DOHH2 (cell line): ENCODE measurements at regions not wholly inside any gene's neighbourhood (a gene's known extent, or its start where the extent isn't known, plus 50 kb on each side); places are given as distances from the start of the nearest gene placed in this dataset.

Experiments used
- H3F3A ChIP-seq: fragments of 200-600 bp; sonication (generic), shearing (Covaris generic); 2 replicates; pipeline ENCODE4 v1.6.0; 2016; ENCODE audit warnings: antibody characterized with exemption, mild to moderate bottlenecking; ENCODE audit not compliant: control insufficient read depth, insufficient read depth
- H3K27ac ChIP-seq: fragments of 200-600 bp; sonication (generic); 2 replicates; pipeline ENCODE4 v1.5.1; 2014; ENCODE audit warnings: low read depth, mild to moderate bottlenecking, low read length, moderate library complexity
- H3K27me3 ChIP-seq: fragments of 200-600 bp; sonication (generic); 2 replicates; pipeline ENCODE4 v1.6.1; 2014; ENCODE audit warnings: mild to moderate bottlenecking, low read length, mixed read lengths; ENCODE audit not compliant: control insufficient read depth
- H3K36me3 ChIP-seq: fragments of 200-600 bp; sonication (generic); 2 replicates; pipeline ENCODE4 v1.6.1; 2014; ENCODE audit warnings: mild to moderate bottlenecking, low read length, moderate library complexity, mixed read lengths; ENCODE audit not compliant: control insufficient read depth
- H3K4me1 ChIP-seq: fragments of 200-600 bp; sonication (generic); 2 replicates; pipeline ENCODE4 v1.6.1; 2014; ENCODE audit warnings: mild to moderate bottlenecking, low read length, mixed read lengths; ENCODE audit not compliant: control insufficient read depth
- H3K4me2 ChIP-seq: fragments of 200-600 bp; sonication (generic); 2 replicates; pipeline ENCODE4 v1.6.0; 2014; ENCODE audit warnings: mild to moderate bottlenecking, low read length, moderate library complexity
- H3K4me3 ChIP-seq: fragments of 200-600 bp; sonication (generic); 2 replicates; pipeline ENCODE4 v1.5.1; 2014; ENCODE audit warnings: mild to moderate bottlenecking, low read length, mixed read lengths
- H3K79me2 ChIP-seq: fragments of 200-600 bp; sonication (generic); 2 replicates; pipeline ENCODE4 v1.6.1; 2014; ENCODE audit warnings: mild to moderate bottlenecking, low read length, mixed read lengths; ENCODE audit not compliant: control insufficient read depth
- H3K9me2 ChIP-seq: fragments of 200-600 bp; sonication (generic); replicated peaks from 2 replicates; pipeline ENCODE4 v1.6.1; 2014; ENCODE audit warnings: mild to moderate bottlenecking, low read length, mixed read lengths; ENCODE audit not compliant: control insufficient read depth
- H3K9me3 ChIP-seq: fragments of 200-600 bp; sonication (generic); 2 replicates; pipeline ENCODE4 v1.6.1; 2014; ENCODE audit warnings: antibody characterized with exemption, low read length, mixed read lengths; ENCODE audit not compliant: control insufficient read depth, insufficient read depth
- H4K20me1 ChIP-seq: fragments of 200-600 bp; sonication (generic); 2 replicates; pipeline ENCODE4 v1.6.0; 2014; ENCODE audit warnings: low read depth, mild to moderate bottlenecking, antibody characterized with exemption, low read length, moderate library complexity; ENCODE audit not compliant: control insufficient read depth, insufficient read depth
- EZH2phosphoT487 ChIP-seq: fragments of 200-600 bp; sonication (generic); IDR thresholded peaks from 2 replicates; pipeline ENCODE4 v1.6.1; 2017; ENCODE audit warnings: borderline replicate concordance, mild to moderate bottlenecking, antibody characterized with exemption, low read length, moderate library complexity, mixed read lengths
- TF ChIP-seq, protein P1 (sequence below): fragments of 200-600 bp; sonication (generic); IDR thresholded peaks from one replicate; pipeline ENCODE4 v1.5.1; 2014; ENCODE audit warnings: antibody characterized with exemption, mild to moderate bottlenecking, low read depth, low read length; ENCODE audit not compliant: poor library complexity, severe bottlenecking

DNA sequence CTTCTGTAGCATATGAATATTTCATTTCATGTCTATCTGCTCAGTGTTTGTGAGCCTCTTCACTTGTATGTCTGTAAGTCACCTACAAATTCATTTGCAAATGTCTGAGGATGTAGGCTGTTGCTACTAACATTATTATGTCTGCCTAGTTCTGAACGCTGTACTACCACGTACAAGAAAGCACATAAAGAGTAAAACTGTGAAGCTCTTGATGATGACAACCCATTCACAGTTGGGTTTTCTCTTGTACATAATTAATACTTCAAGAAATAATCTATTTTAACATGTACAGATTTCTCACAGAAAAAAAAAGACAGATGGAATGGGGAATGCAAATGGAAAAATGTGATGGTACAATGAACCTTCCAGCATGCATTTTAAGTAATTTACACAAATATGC is 64.3 kb upstream of the CPNE8 start:
- no peaks in the 10 kb centered on the region for H3K9me3 ChIP-seq
- TF ChIP-seq, protein P1, sequence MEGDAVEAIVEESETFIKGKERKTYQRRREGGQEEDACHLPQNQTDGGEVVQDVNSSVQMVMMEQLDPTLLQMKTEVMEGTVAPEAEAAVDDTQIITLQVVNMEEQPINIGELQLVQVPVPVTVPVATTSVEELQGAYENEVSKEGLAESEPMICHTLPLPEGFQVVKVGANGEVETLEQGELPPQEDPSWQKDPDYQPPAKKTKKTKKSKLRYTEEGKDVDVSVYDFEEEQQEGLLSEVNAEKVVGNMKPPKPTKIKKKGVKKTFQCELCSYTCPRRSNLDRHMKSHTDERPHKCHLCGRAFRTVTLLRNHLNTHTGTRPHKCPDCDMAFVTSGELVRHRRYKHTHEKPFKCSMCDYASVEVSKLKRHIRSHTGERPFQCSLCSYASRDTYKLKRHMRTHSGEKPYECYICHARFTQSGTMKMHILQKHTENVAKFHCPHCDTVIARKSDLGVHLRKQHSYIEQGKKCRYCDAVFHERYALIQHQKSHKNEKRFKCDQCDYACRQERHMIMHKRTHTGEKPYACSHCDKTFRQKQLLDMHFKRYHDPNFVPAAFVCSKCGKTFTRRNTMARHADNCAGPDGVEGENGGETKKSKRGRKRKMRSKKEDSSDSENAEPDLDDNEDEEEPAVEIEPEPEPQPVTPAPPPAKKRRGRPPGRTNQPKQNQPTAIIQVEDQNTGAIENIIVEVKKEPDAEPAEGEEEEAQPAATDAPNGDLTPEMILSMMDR = no peak
- no peak for TF ChIP-seq EZH2phosphoT487
- H3K27ac ChIP-seq = no peak overlapping the region
- H3K27me3 ChIP-seq = no peaks in the 10 kb centered on the region
- no peaks in the 10 kb centered on the region for H4K20me1 ChIP-seq
- no peaks in the 10 kb centered on the region for H3K4me1 ChIP-seq
- H3K4me3 ChIP-seq = no peak overlapping the region
- no peaks in the 10 kb centered on the region for H3F3A ChIP-seq
- no peaks in the 10 kb centered on the region for H3K36me3 ChIP-seq
- H3K4me2 ChIP-seq = no peak overlapping the region
- no peaks in the 10 kb centered on the region for H3K9me2 ChIP-seq
- H3K79me2 ChIP-seq = no peaks in the 10 kb centered on the region

DNA sequence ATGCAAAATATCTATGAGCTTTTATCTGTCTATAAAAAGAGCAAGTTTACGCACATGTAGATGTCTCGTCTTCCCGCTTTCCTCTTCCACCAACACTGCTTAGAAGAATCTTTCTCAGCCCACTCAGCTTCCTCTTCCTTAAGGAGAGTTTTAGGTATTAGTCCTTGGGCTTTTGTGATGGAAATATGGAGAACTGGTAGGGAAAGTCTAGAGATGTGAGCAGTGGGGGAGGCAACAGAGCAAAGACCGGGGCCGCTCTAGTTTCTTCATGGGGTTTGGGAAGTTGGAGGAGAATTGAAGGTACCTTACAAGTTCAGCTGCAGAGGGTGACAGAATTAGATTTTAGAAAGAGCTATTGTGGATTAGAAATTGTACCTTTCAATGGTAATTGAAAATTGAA is 56.3 kb upstream of the CPNE8 start:
- Histone ChIP-seq H3K79me2 (no peaks in the 10 kb centered on the region), H3K36me3 (no peaks in the 10 kb centered on the region), H3K27ac (no peak overlapping the region), H3K4me3 (no peak overlapping the region), H4K20me1 (no peaks in the 10 kb centered on the region), H3K27me3 (no peaks in the 10 kb centered on the region), H3K4me2 (no peak overlapping the region), H3K9me2 (no peaks in the 10 kb centered on the region), H3K4me1 (no peaks in the 10 kb centered on the region), H3F3A (no peaks in the 10 kb centered on the region), H3K9me3 (no peaks in the 10 kb centered on the region)
- no peak for TF ChIP-seq EZH2phosphoT487
- TF ChIP-seq, protein P1 = no peak

DNA sequence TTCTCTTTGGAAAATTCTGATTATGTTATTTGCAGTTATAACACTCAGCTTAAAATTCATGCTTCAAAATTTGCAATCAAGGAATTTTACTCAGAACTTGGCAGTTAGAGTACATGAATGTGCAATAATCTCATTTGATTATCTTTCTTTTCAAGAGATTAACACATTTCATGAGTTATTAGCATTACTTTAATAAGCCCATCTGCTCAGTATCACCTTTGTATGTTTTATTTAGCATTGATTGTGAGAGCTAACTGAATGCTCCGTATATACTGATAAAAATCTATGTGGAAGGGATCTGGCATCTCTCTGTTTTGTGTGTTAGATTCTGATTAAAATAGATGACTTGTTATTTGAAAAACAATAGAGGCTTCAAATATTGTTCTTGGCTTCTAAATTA is 55.6 kb upstream of the CPNE8 start:
- Histone ChIP-seq H3K4me1 (no peaks in the 10 kb centered on the region), H3K27me3 (no peaks in the 10 kb centered on the region), H3K27ac (no peak overlapping the region)

More for the DNA sequence above, 55.6 kb upstream of the CPNE8 start:
- H3K4me2 ChIP-seq = no peak overlapping the region
- no peaks in the 10 kb centered on the region for H3K9me2 ChIP-seq
- no peaks in the 10 kb centered on the region for H4K20me1 ChIP-seq
- no peaks in the 10 kb centered on the region for H3K79me2 ChIP-seq
- H3K4me3 ChIP-seq = no peak overlapping the region
- no peaks in the 10 kb centered on the region for H3K36me3 ChIP-seq
- no peaks in the 10 kb centered on the region for H3K9me3 ChIP-seq
- TF ChIP-seq, protein P1 = no peak
- TF ChIP-seq EZH2phosphoT487 = no peak
- H3F3A ChIP-seq = no peaks in the 10 kb centered on the region
